SIG-M5 treated with dmso at 0.1 percent for 504 hours (cell line): ENCODE measurements at regions not wholly inside any gene's neighbourhood (a gene's known extent, or its start where the extent isn't known, plus 50 kb on each side); places are given as distances from the start of the nearest gene placed in this dataset.
"Not testable (repeated sequence)": the region's sequence is repeated elsewhere in the genome, so short reads cannot be mapped to it uniquely, and the experiment has no call there.

ENCODE experiments used
- DNase-seq: peaks from one replicate; lab custom pipeline; 2025; ENCODE audit not compliant: unreplicated experiment; lab: John Stamatoyannopoulos, UW

GRCh38 chr4:1531683-1532548 is 125.7 kb upstream of the NKX1-1 start:
- DNase-seq, result no peak

GRCh38 chr4:1530356-1530755 is 124.1 kb upstream of the NKX1-1 start:
- DNase-seq, result no peak

GRCh38 chr4:1524761-1525160 is 118.5 kb upstream of the NKX1-1 start:
- no peak for DNase-seq

- DNase-seq, result no peak
These were observed 117.8 kb upstream of the NKX1-1 start for GRCh38 chr4:1523907-1524636.

- DNase-seq, result no peak
These were observed 117.3 kb upstream of the NKX1-1 start for GRCh38 chr4:1523506-1523905.

GRCh38 chr4:1523033-1523432 is 116.8 kb upstream of the NKX1-1 start:
- DNase-seq, result no peak

GRCh38 chr4:1522606-1523005 is 116.4 kb upstream of the NKX1-1 start:
- DNase-seq, result no peak

- DNase-seq, result no peak
These were observed 115.6 kb upstream of the NKX1-1 start for GRCh38 chr4:1521821-1522361.

GRCh38 chr4:1520795-1521576 is 114.7 kb upstream of the NKX1-1 start:
- DNase-seq, result not testable (repeated sequence)

- DNase-seq, result no peak
These were observed 113.8 kb upstream of the NKX1-1 start for GRCh38 chr4:1519787-1520661.

GRCh38 chr4:1518997-1519700 is 112.9 kb upstream of the NKX1-1 start:
- DNase-seq, result no peak

- no peak for DNase-seq
These were observed 111.6 kb upstream of the NKX1-1 start for GRCh38 chr4:1517592-1518411.

GRCh38 chr4:1516881-1517480 is 110.7 kb upstream of the NKX1-1 start:
- DNase-seq, result no peak

GRCh38 chr4:1516261-1516660 is 110.0 kb upstream of the NKX1-1 start:
- DNase-seq, result no peak

- DNase-seq, result no peak
These were observed 109.5 kb upstream of the NKX1-1 start for GRCh38 chr4:1515763-1516162.

- DNase-seq, result no peak
These were observed 108.9 kb upstream of the NKX1-1 start for GRCh38 chr4:1515156-1515555.

- DNase-seq, result no peak
These were observed 108.4 kb upstream of the NKX1-1 start for GRCh38 chr4:1514612-1515011.

GRCh38 chr4:1513936-1514483 is 107.8 kb upstream of the NKX1-1 start:
- DNase-seq, result no peak
